HCT116 (cell line): ENCODE measurements at regions not wholly inside any gene's neighbourhood (a gene's known extent, or its start where the extent isn't known, plus 50 kb on each side); places are given as distances from the start of the nearest gene placed in this dataset.

Source experiments
- ATAC-seq: fragments of 200-7000 bp; cut with Tn5 transposase; 2 replicates; pipeline ENCODE4 v1.9.1; 2020; ENCODE audit warnings: mild to moderate bottlenecking, moderate library complexity
- BruUV-seq: library from RNA; stranded (reverse); fragments of 400-500 nt; replicated peaks from 2 replicates; lab custom pipeline; 2021; lab: Mats Ljungman, UMichigan
- CTCF ChIA-PET: fragments of 300-600 bp; sonication (Branson Sonifier 250); formaldehyde crosslinking; loops from one replicate; lab custom pipeline; 2021; ENCODE audit warnings: antibody characterized with exemption; lab: Charles Lee
- POLR2A ChIA-PET: fragments of 300-600, 350-600 bp; sonication (Branson Sonifier 250); formaldehyde crosslinking; loops from one replicate; lab custom pipeline; 2021; ENCODE audit warnings: antibody characterized with exemption; lab: Charles Lee
- RAD21 ChIA-PET, 2 experiments: fragments of 300-600 bp; sonication (Branson Sonifier 250); formaldehyde crosslinking; loops; one replicate each; lab custom pipeline; 2023; ENCODE audit warnings: low total read pairs in 2 of 2; ENCODE audit not compliant: uncharacterized antibody in 2 of 2, unreplicated experiment in 2 of 2, low non-redundant PET in 1 of 2; lab: Charles Lee
- DNase-seq: peaks from one replicate; pipeline ENCODE4 v3.0.0-alpha.2; 2010; ENCODE audit warnings: low read depth, low spot score
- H2AFZ ChIP-seq: fragments of 200-600 bp; shearing (Covaris generic), sonication (generic); 2 replicates; pipeline ENCODE4 v1.6.1; 2017; ENCODE audit warnings: low read depth, mixed run types, mixed read lengths, antibody characterized with exemption, low read length; ENCODE audit not compliant: poor library complexity, severe bottlenecking
- H3K27ac ChIP-seq: 2 replicates; pipeline ENCODE4 v1.5.1; 2012; ENCODE audit warnings: low read depth, low read length
- H3K27me3 ChIP-seq: fragments of 200-600 bp; sonication (generic); 2 replicates; pipeline ENCODE4 v1.6.1; 2016; ENCODE audit warnings: mixed run types, low read length, mixed read lengths; ENCODE audit not compliant: insufficient read depth
- H3K36me3 ChIP-seq, 2 experiments: fragments of 200-500 bp in 1 of 2; fragments of 200-600 bp in 1 of 2; sonication (Bioruptor generic) in 1 of 2; sonication (generic) in 1 of 2; 2 replicates each; pipeline versions ENCODE4 v1.5.1 to v1.6.1; 2014 to 2016; ENCODE audit warnings: low read length in 2 of 2, inconsistent platforms in 1 of 2, mixed read lengths in 1 of 2, mixed run types in 1 of 2; ENCODE audit not compliant: insufficient read depth in 2 of 2, control insufficient read depth in 1 of 2
- H3K4me1 ChIP-seq, 2 experiments: fragments of 200-600 bp in 1 of 2; sonication (generic) in 1 of 2; 2 replicates each; pipeline versions ENCODE4 v1.5.1 to v1.6.1; 2012 to 2017; ENCODE audit warnings: low read length in 2 of 2, inconsistent platforms in 1 of 2, mild to moderate bottlenecking in 1 of 2, mixed read lengths in 1 of 2, mixed run types in 1 of 2, moderate library complexity in 1 of 2; ENCODE audit not compliant: insufficient read depth in 2 of 2, control insufficient read depth in 1 of 2
- H3K4me2 ChIP-seq: fragments of 200-600 bp; sonication (generic); 2 replicates; pipeline ENCODE4 v1.6.1; 2017; ENCODE audit warnings: mixed run types, low read length, mixed read lengths
- H3K4me3 ChIP-seq, 2 experiments: fragments of 200-600 bp in 1 of 2; sonication (generic) in 1 of 2; replicated peaks in 1 of 2; 2 replicates each; pipeline ENCODE4 v1.5.1; 2011 to 2016; ENCODE audit warnings: low read length in 2 of 2, control low read depth in 1 of 2, low read depth in 1 of 2, mild to moderate bottlenecking in 1 of 2, mixed read lengths in 1 of 2, mixed run types in 1 of 2
- H3K79me2 ChIP-seq: fragments of 200-600 bp; sonication (generic); 2 replicates; pipeline ENCODE4 v1.6.1; 2017; ENCODE audit warnings: mild to moderate bottlenecking, mixed run types, low read length, moderate library complexity, mixed read lengths; ENCODE audit not compliant: insufficient read depth
- H3K9ac ChIP-seq: fragments of 200-600 bp; sonication (generic); 2 replicates; pipeline ENCODE4 v1.6.1; 2016; ENCODE audit warnings: low read length, mixed read lengths
- H3K9me2 ChIP-seq: fragments of 200-600 bp; sonication (generic), shearing (Covaris generic); 2 replicates; pipeline ENCODE4 v1.6.1; 2017; ENCODE audit warnings: mixed run types, mild to moderate bottlenecking, moderate library complexity; ENCODE audit not compliant: insufficient read depth
- H3K9me3 ChIP-seq, 2 experiments: fragments of 200-500 bp in 1 of 2; fragments of 200-600 bp in 1 of 2; sonication (Bioruptor generic) in 1 of 2; sonication (generic) in 1 of 2; 2 replicates each; pipeline ENCODE4 v1.6.1; 2014 to 2017; ENCODE audit warnings: low read length in 2 of 2, mixed read lengths in 2 of 2, inconsistent platforms in 1 of 2, low read depth in 1 of 2, mild to moderate bottlenecking in 1 of 2, mixed run types in 1 of 2, moderate library complexity in 1 of 2; ENCODE audit not compliant: control insufficient read depth in 1 of 2, insufficient read depth in 1 of 2
- H4K20me1 ChIP-seq: fragments of 200-600 bp; sonication (generic), shearing (Covaris generic); 2 replicates; pipeline ENCODE4 v1.6.1; 2017; ENCODE audit warnings: mixed run types, mild to moderate bottlenecking, moderate library complexity; ENCODE audit not compliant: insufficient read depth
- ATF3 ChIP-seq: IDR thresholded peaks from 2 replicates; pipeline ENCODE4 v1.6.1; 2012
- CBX3 ChIP-seq: IDR thresholded peaks from 2 replicates; pipeline ENCODE4 v1.6.1; 2012; ENCODE audit warnings: low read depth
- CTCF ChIP-seq, 3 experiments: fragments of 200-600 bp in 1 of 3; sonication (generic) in 1 of 3; IDR thresholded peaks in 2 of 3; conservative IDR thresholded peaks in 1 of 3; 2 replicates each; pipeline ENCODE4 v1.5.1; 2012 to 2017; ENCODE audit warnings: low read depth in 2 of 3, low read length in 2 of 3, antibody characterized with exemption in 1 of 3, borderline replicate concordance in 1 of 3, control low read depth in 1 of 3, mild to moderate bottlenecking in 1 of 3, mixed read lengths in 1 of 3, mixed run types in 1 of 3, moderate library complexity in 1 of 3; ENCODE audit not compliant: insufficient read depth in 1 of 3
- EGR1 ChIP-seq: IDR thresholded peaks from 2 replicates; pipeline ENCODE4 v1.6.1; 2012; ENCODE audit warnings: low read depth
- ELF1 ChIP-seq: IDR thresholded peaks from 2 replicates; pipeline ENCODE4 v1.6.1; 2012; ENCODE audit warnings: low read depth, borderline replicate concordance
- JUND ChIP-seq: IDR thresholded peaks from 2 replicates; pipeline ENCODE4 v1.6.1; 2012
- MAX ChIP-seq: IDR thresholded peaks from 2 replicates; pipeline ENCODE4 v1.6.1; 2012
- REST ChIP-seq: IDR thresholded peaks from 2 replicates; pipeline ENCODE4 v1.6.1; 2012; ENCODE audit warnings: low read depth
- SP1 ChIP-seq: IDR thresholded peaks from 2 replicates; pipeline ENCODE4 v1.6.1; 2012; ENCODE audit warnings: low read depth
- SRF ChIP-seq: IDR thresholded peaks from 2 replicates; pipeline ENCODE4 v1.6.1; 2012; ENCODE audit warnings: low read depth
- ZFX ChIP-seq: fragments of 450-650 bp; IDR thresholded peaks from 2 replicates; pipeline ENCODE4 v1.6.1; 2017
- ZNF274 ChIP-seq: fragments of 200-500 bp; sonication (Bioruptor generic); IDR thresholded peaks from 2 replicates; pipeline ENCODE4 v1.6.1; 2014; ENCODE audit warnings: mild to moderate bottlenecking, low read depth, low read length, inconsistent platforms
- intact Hi-C: fragments of 100-400 bp; cut with micrococcal nuclease; formaldehyde crosslinking; loops from 2 replicates; pipeline ENCODE4 v1.10.0; 2022

GRCh38 chr14:25516838-25517237 lies 466.9 kb upstream of the STXBP6 start (continued):
- TF ChIP-seq REST: no peak
- no peak for TF ChIP-seq MAX
- TF ChIP-seq EGR1: no peak
- TF ChIP-seq ELF1: no peak
- TF ChIP-seq, all 23 proteins: peak for 0

GRCh38 chr14:25508845-25509244 lies 458.9 kb upstream of the STXBP6 start:
- Histone ChIP-seq H4K20me1 (no peaks in the 10 kb centered on the region), H3K4me1 (no peaks in the 10 kb centered on the region), H3K27me3 (no peaks in the 10 kb centered on the region), H3K27ac (no peak overlapping the region), H3K79me2 (no peaks in the 10 kb centered on the region), H3K9ac (no peak overlapping the region), H3K9me2 (no peaks in the 10 kb centered on the region), H3K4me3 (no peak overlapping the region), H3K4me2 (no peak overlapping the region), H2AFZ (no peak overlapping the region), H3K9me3 (peaks cover 16 to 22% of the 10 kb centered on the region in 2 experiments; a peak in 3 of 4 replicates), H3K36me3 (no peaks in the 10 kb centered on the region)
- ChIA-PET POLR2A (no interaction called here), RAD21 (no interaction called here), CTCF (no interaction called here)
- BruUV-seq: no TSS peak
- ATAC-seq (no peak), DNase-seq (no peak)
- intact Hi-C loops: no loop called here
- TF ChIP-seq ZFX (no peak), ATF3 (no peak), ZNF274 (no peak), SRF (no peak), JUND (no peak), REST (no peak), MAX (no peak), SP1 (no peak), CTCF (IDR thresholded peaks at IDR 0.05 in 2 of 3, conservative IDR thresholded peaks at IDR 0.05 in 1 of 3; ENCODE audit: borderline replicate concordance in 1 of 3, insufficient read depth in 1 of 3, low read depth in 2 of 3, low read length in 2 of 3) (no peak), CBX3 (no peak)
